ENCODE measurements at regions not wholly inside any gene's neighbourhood (a gene's known extent, or its start where the extent isn't known, plus 50 kb on each side); places are given as distances from the start of the nearest gene placed in this dataset.

DNA sequence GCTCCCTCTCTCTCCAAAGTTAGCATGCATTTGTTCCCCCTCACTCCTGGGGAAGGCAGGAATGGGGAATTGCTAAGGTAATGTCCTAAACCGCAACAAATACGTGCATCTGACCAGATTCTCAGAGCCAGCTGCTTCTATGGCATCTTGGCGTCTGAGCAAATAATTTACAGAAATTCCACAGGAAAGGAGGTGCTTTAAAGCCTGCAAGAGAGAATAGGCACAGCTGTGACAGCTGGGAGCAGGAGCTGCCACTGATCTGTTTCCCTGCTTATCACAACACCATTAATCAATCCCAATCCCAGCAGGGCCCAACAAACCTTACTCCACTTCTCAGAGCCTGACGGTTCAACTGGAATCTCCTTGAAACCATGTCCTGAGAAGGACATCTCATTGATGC is 83.5 kb upstream of the ZNF281 start:
- Histone ChIP-seq H4K20me1 (ENCODE audit: control insufficient read depth, extremely low read depth, insufficient read depth, low read length) (no peaks in the 10 kb centered on the region), H3K79me2 (ENCODE audit: control insufficient read depth, insufficient read depth, low read length) (no peaks in the 10 kb centered on the region), H3K9ac (ENCODE audit: control insufficient read depth, extremely low read depth, insufficient read depth, low read length) (no peak overlapping the region), H3K27me3 (ENCODE audit: control insufficient read depth, extremely low read depth, insufficient read depth, low read length) (peaks cover 4% of the 10 kb centered on the region), H2AFZ (ENCODE audit: control insufficient read depth, low read length) (no peak overlapping the region), H3K4me2 (ENCODE audit: control insufficient read depth, extremely low read depth, insufficient read depth, low read depth, low read length) (no peak overlapping the region), H3K27ac (ENCODE audit: control insufficient read depth, insufficient read depth, low read length) (no peak overlapping the region), H3K4me3 (ENCODE audit: control insufficient read depth in 2 of 3, extremely low read depth in 1 of 3, insufficient read depth in 2 of 3, low read depth in 1 of 3, low read length in 3 of 3) (no peak overlapping the region), H3K4me1 (ENCODE audit: control insufficient read depth, extremely low read depth, insufficient read depth, low read length) (peaks cover 6% of the 10 kb centered on the region), H3K9me1 (ENCODE audit: control insufficient read depth, extremely low read depth, insufficient read depth, low read length) (no peaks in the 10 kb centered on the region), H3K36me3 (ENCODE audit: control insufficient read depth in 2 of 2, extremely low read depth in 1 of 2, insufficient read depth in 2 of 2, low read length in 2 of 2) (no peaks in the 10 kb centered on the region), H3K9me3 (ENCODE audit: control insufficient read depth, low read depth, low read length) (no peaks in the 10 kb centered on the region)
- dilution Hi-C loops (cut with MboI; ENCODE audit: extremely low pct_ligation_motif_present, low sequenced_read_pairs): no loop called here
- TF ChIP-seq EZH2 (IDR thresholded peaks at IDR 0.05; ENCODE audit: low read length): no peak
- no peak for TF ChIP-seq CTCF (optimal IDR thresholded peaks at IDR 0.05 in 1 of 3, IDR thresholded peaks at IDR 0.05 in 1 of 3, conservative IDR thresholded peaks at IDR 0.05 in 1 of 3; ENCODE audit: extremely low read depth in 1 of 3, insufficient read depth in 2 of 3, low read length in 3 of 3)
- FAIRE-seq (no peak), DNase-seq (ENCODE audit: low read depth, low spot score) (no peak)

- dilution Hi-C loops (cut with MboI; ENCODE audit: extremely low pct_ligation_motif_present, low sequenced_read_pairs): no loop called here
- Histone ChIP-seq H3K9me3 (ENCODE audit: control insufficient read depth, low read depth, low read length) (no peaks in the 10 kb centered on the region), H3K4me3 (ENCODE audit: control insufficient read depth in 2 of 3, extremely low read depth in 1 of 3, insufficient read depth in 2 of 3, low read depth in 1 of 3, low read length in 3 of 3) (no peak overlapping the region), H3K36me3 (ENCODE audit: control insufficient read depth in 2 of 2, extremely low read depth in 1 of 2, insufficient read depth in 2 of 2, low read length in 2 of 2) (no peaks in the 10 kb centered on the region), H2AFZ (ENCODE audit: control insufficient read depth, low read length) (no peak overlapping the region), H4K20me1 (ENCODE audit: control insufficient read depth, extremely low read depth, insufficient read depth, low read length) (no peaks in the 10 kb centered on the region), H3K4me2 (ENCODE audit: control insufficient read depth, extremely low read depth, insufficient read depth, low read depth, low read length) (no peak overlapping the region), H3K4me1 (ENCODE audit: control insufficient read depth, extremely low read depth, insufficient read depth, low read length) (peaks cover 7% of the 10 kb centered on the region), H3K27ac (ENCODE audit: control insufficient read depth, insufficient read depth, low read length) (no peak overlapping the region), H3K27me3 (ENCODE audit: control insufficient read depth, extremely low read depth, insufficient read depth, low read length) (peaks cover 4% of the 10 kb centered on the region), H3K79me2 (ENCODE audit: control insufficient read depth, insufficient read depth, low read length) (no peaks in the 10 kb centered on the region), H3K9me1 (ENCODE audit: control insufficient read depth, extremely low read depth, insufficient read depth, low read length) (no peaks in the 10 kb centered on the region), H3K9ac (ENCODE audit: control insufficient read depth, extremely low read depth, insufficient read depth, low read length) (no peak overlapping the region)
- FAIRE-seq (no peak), DNase-seq (ENCODE audit: low read depth, low spot score) (no peak)
- TF ChIP-seq CTCF (optimal IDR thresholded peaks at IDR 0.05 in 1 of 3, IDR thresholded peaks at IDR 0.05 in 1 of 3, conservative IDR thresholded peaks at IDR 0.05 in 1 of 3; ENCODE audit: extremely low read depth in 1 of 3, insufficient read depth in 2 of 3, low read length in 3 of 3) (no peak), EZH2 (IDR thresholded peaks at IDR 0.05; ENCODE audit: low read length) (no peak)
These were observed 81.3 kb upstream of the ZNF281 start for GRCh38 chr1:200491103-200491502.
